CD4-positive, alpha-beta T cell (primary cell): ENCODE measurements at regions not wholly inside any gene's neighbourhood (a gene's known extent, or its start where the extent isn't known, plus 50 kb on each side); places are given as distances from the start of the nearest gene placed in this dataset.

ENCODE experiments used
- ATAC-seq: fragments of 200-7000 bp; cut with Tn5 transposase; one replicate; pipeline ENCODE4 v1.10.0; 2022; ENCODE audit warnings: mild to moderate bottlenecking; ENCODE audit not compliant: poor library complexity
- CTCF ChIA-PET: fragments of 350-600 bp; sonication (Branson Sonifier 250); formaldehyde crosslinking; loops from one replicate; lab custom pipeline; 2021; ENCODE audit warnings: antibody characterized with exemption, inconsistent platforms; lab: Charles Lee
- POLR2A ChIA-PET: fragments of 350-600 bp; sonication (Branson Sonifier 250); formaldehyde crosslinking; loops from one replicate; lab custom pipeline; 2021; ENCODE audit warnings: antibody characterized with exemption, inconsistent platforms; lab: Charles Lee
- DNase-seq, 14 experiments: peaks; one replicate each; pipeline ENCODE4 v3.0.0-alpha.2; 2013 to 2020; ENCODE audit warnings: mixed read lengths in 2 of 14
- H3K27ac ChIP-seq, 2 donors: one replicate each; pipeline versions ENCODE4 v1.5.1 to v1.7.0; 2013; ENCODE audit warnings: low read length in 2 of 2, low read depth in 1 of 2, mild to moderate bottlenecking in 1 of 2
- H3K27me3 ChIP-seq, 2 experiments: 1 replicate in 1 of 2; 2 replicates in 1 of 2; pipeline versions ENCODE4 v1.6.1 to v1.7.0; 2013; ENCODE audit warnings: low read length in 2 of 2, control low read depth in 1 of 2, mild to moderate bottlenecking in 1 of 2, moderate library complexity in 1 of 2; ENCODE audit not compliant: insufficient read depth in 2 of 2, control insufficient read depth in 1 of 2
- H3K36me3 ChIP-seq: one replicate; pipeline ENCODE4 v1.6.1; 2013; ENCODE audit warnings: low read length, control low read depth; ENCODE audit not compliant: insufficient read depth
- H3K4me1 ChIP-seq: one replicate; pipeline ENCODE4 v1.6.1; 2013; ENCODE audit warnings: low read length, control low read depth; ENCODE audit not compliant: insufficient read depth
- H3K4me3 ChIP-seq: one replicate; pipeline ENCODE4 v1.5.1; 2013; ENCODE audit warnings: mild to moderate bottlenecking, low read length, moderate library complexity
- H3K9me3 ChIP-seq, 2 experiments: 1 replicate in 1 of 2; 2 replicates in 1 of 2; pipeline versions ENCODE4 v1.6.1 to v1.7.0; 2013; ENCODE audit warnings: low read length in 2 of 2, mild to moderate bottlenecking in 2 of 2, control low read depth in 1 of 2, moderate library complexity in 1 of 2; ENCODE audit not compliant: control insufficient read depth in 1 of 2, insufficient read depth in 1 of 2
- H3K27ac Mint-ChIP-seq: one replicate; pipeline ENCODE4 v1.8.0; 2020; ENCODE audit warnings: mixed read lengths
- H3K27me3 Mint-ChIP-seq: one replicate; pipeline ENCODE4 v1.8.0; 2021; ENCODE audit warnings: mixed read lengths
- H3K36me3 Mint-ChIP-seq: one replicate; pipeline ENCODE4 v1.8.0; 2021; ENCODE audit warnings: low read depth, mixed read lengths
- H3K4me1 Mint-ChIP-seq: one replicate; pipeline ENCODE4 v1.8.0; 2021; ENCODE audit warnings: low read depth, mixed read lengths
- H3K4me3 Mint-ChIP-seq: one replicate; pipeline ENCODE4 v1.8.0; 2020; ENCODE audit warnings: mild to moderate bottlenecking, mixed read lengths
- H3K9me3 Mint-ChIP-seq: one replicate; pipeline ENCODE4 v1.8.0; 2020; ENCODE audit warnings: mixed read lengths
- intact Hi-C, 2 experiments: fragments of 100-400 bp; cut with DNase I in 1 of 2; cut with micrococcal nuclease in 1 of 2; formaldehyde crosslinking; loops; one replicate each; pipeline versions ENCODE4 v1.15.1 to v1.9.0; 2023 to 2025; cut with DNase I, micrococcal nuclease
- TF ChIP-seq, protein P1 (sequence below): fragments of 200-600 bp; IDR thresholded peaks from one replicate; pipeline ENCODE4 v1.8.0; 2022; ENCODE audit warnings: antibody characterized with exemption, mild to moderate bottlenecking

DNA sequence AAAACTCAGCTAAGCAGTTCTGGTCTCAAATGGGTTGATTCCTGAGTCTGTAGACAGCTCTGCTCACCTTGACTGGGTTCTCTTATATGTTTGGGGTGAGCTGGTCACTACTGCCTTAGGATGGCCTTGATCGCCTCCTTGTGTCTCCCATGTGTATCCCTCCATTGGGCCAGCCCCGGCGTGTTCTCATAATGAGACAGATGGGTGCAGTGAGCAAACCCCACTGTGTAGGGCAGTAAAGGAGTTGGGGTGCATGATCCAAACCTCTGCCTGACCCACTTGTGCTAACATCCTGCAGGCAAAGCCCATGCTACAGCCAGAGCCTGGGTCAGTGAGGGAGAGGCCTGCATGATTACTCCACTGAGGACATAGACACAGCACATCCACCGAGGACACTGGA, 657.6 kb downstream of the BRD1 start:
- CTCF ChIA-PET, result no interaction called here
- Histone ChIP-seq H3K27ac (no peak overlapping the region), H3K36me3 (no peaks in the 10 kb centered on the region), H3K9me3 (peaks cover 0 to 29% of the 10 kb centered on the region in 2 experiments), H3K27me3 (peaks cover 0 to 5% of the 10 kb centered on the region in 2 experiments), H3K4me1 (no peaks in the 10 kb centered on the region), H3K4me3 (no peak overlapping the region)
- H3K27ac Mint-ChIP-seq, result no peak overlapping the region
- POLR2A ChIA-PET, result no interaction called here
- H3K27me3 Mint-ChIP-seq, result peaks cover 18% of the 10 kb centered on the region
- DNase-seq, result no peak
- H3K4me3 Mint-ChIP-seq, result no peak overlapping the region
- no peaks in the 10 kb centered on the region for H3K36me3 Mint-ChIP-seq
- intact Hi-C loops, result no loop called here
- no peaks in the 10 kb centered on the region for H3K4me1 Mint-ChIP-seq
- H3K9me3 Mint-ChIP-seq, result peaks cover 3% of the 10 kb centered on the region
- ATAC-seq, result no peak
- TF ChIP-seq, protein P1, sequence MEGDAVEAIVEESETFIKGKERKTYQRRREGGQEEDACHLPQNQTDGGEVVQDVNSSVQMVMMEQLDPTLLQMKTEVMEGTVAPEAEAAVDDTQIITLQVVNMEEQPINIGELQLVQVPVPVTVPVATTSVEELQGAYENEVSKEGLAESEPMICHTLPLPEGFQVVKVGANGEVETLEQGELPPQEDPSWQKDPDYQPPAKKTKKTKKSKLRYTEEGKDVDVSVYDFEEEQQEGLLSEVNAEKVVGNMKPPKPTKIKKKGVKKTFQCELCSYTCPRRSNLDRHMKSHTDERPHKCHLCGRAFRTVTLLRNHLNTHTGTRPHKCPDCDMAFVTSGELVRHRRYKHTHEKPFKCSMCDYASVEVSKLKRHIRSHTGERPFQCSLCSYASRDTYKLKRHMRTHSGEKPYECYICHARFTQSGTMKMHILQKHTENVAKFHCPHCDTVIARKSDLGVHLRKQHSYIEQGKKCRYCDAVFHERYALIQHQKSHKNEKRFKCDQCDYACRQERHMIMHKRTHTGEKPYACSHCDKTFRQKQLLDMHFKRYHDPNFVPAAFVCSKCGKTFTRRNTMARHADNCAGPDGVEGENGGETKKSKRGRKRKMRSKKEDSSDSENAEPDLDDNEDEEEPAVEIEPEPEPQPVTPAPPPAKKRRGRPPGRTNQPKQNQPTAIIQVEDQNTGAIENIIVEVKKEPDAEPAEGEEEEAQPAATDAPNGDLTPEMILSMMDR, result no peak

DNA sequence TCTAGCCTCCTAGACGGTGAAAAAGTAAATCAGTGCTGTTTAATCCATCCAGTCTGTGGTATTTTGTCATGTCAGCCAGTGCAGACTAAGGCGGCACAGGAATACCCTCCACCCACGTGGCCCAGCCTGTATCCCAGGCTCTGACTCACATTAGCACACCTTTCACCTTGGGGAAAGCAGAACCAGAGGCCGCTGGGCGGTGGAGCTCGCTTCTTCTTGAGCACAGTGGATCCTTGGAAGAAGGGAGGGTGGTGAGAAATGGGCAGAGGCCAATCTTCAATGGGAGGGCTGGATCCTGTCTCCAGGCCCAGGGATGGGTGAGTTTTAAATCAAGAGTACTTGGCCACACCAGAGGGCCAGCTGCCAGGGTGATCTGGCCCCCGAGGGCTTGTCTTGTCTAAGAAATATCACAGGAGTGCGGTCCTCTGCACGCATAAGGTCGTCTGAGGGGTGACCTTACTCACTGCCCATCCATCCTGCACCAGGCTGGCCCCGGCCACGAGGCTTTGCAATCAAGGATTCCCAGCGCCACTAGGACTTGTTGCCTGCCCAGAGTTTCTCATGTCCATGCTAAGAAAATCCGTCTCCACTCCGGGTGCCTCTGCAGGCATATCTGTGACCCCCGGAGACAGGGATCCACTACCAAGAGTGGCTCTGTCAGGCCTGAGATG, 658.5 kb downstream of the BRD1 start:
- no peaks in the 10 kb centered on the region for H3K4me1 Mint-ChIP-seq
- H3K27me3 ChIP-seq, result no peaks in the 10 kb centered on the region
- peaks cover 0 to 30% of the 10 kb centered on the region in 2 experiments for H3K9me3 ChIP-seq
- no peak overlapping the region for H3K4me3 ChIP-seq
- H3K27ac Mint-ChIP-seq, result no peak overlapping the region
- H3K27me3 Mint-ChIP-seq, result peaks cover 17% of the 10 kb centered on the region
- TF ChIP-seq, protein P1, result no peak
- H3K36me3 ChIP-seq, result no peaks in the 10 kb centered on the region
- H3K27ac ChIP-seq, result no peak overlapping the region
- no peak overlapping the region for H3K4me3 Mint-ChIP-seq
- H3K4me1 ChIP-seq, result no peaks in the 10 kb centered on the region
- intact Hi-C loops, result no loop called here
- peaks cover 3% of the 10 kb centered on the region for H3K9me3 Mint-ChIP-seq
- ChIA-PET CTCF (no interaction called here), POLR2A (no interaction called here)
- DNase-seq (no peak), ATAC-seq (no peak)
- H3K36me3 Mint-ChIP-seq, result no peaks in the 10 kb centered on the region

DNA sequence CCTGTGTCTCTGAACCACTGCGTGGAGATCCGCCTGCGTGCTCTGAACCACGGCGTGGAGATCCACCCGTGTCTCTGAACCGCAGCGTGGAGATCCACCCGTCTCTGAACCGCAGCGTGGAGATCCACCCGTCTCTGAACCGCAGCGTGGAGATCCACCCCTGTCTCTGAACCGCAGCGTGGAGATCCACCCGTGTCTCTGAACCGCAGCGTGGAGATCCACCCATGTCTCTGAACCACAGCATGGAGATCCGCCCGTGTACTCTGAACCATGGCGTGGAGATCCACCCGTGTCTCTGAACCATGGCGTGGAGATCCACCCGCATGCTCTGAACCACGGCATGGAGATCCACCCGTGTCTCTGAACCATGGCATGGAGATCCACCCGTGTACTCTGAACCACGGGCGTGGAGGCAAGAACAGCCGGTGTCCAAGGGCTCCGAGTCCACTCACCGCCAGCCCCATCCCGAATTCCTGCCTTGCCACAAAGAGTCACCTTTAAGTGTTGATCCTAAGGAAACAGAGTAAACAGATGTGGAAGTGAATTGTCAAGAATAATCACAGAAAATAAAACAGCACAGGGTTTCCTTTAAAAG, 659.4 kb downstream of the BRD1 start:
- Histone ChIP-seq H3K4me3 (no peak overlapping the region), H3K36me3 (no peaks in the 10 kb centered on the region), H3K9me3 (peaks cover 0 to 36% of the 10 kb centered on the region in 2 experiments), H3K27me3 (no peaks in the 10 kb centered on the region), H3K4me1 (no peaks in the 10 kb centered on the region), H3K27ac (no peak overlapping the region)
- ChIA-PET POLR2A (no interaction called here), CTCF (no interaction called here)
- peaks cover 3% of the 10 kb centered on the region for H3K9me3 Mint-ChIP-seq
- no peak overlapping the region for H3K4me3 Mint-ChIP-seq
- H3K4me1 Mint-ChIP-seq, result no peaks in the 10 kb centered on the region
- ATAC-seq (no peak), DNase-seq (no peak)
- TF ChIP-seq, protein P1, result no peak
- no peaks in the 10 kb centered on the region for H3K36me3 Mint-ChIP-seq
- H3K27me3 Mint-ChIP-seq, result peaks cover 13% of the 10 kb centered on the region
- intact Hi-C loops, result no loop called here
- H3K27ac Mint-ChIP-seq, result no peak overlapping the region
